Vagina (tissue), 2 donors: ENCODE measurements at regions not wholly inside any gene's neighbourhood (a gene's known extent, or its start where the extent isn't known, plus 50 kb on each side); places are given as distances from the start of the nearest gene placed in this dataset.

Source experiments
- DNase-seq, 2 donors: peaks; one replicate each; pipeline ENCODE4 v3.0.0-alpha.2; 2017; ENCODE audit errors: extremely low spot score in 2 of 2
- H3K27ac ChIP-seq: fragments of 200-600 bp; sonication (generic); one replicate; pipeline ENCODE4 v1.5.1; 2019
- H3K27me3 ChIP-seq: fragments of 200-600 bp; sonication (generic); one replicate; pipeline ENCODE4 v1.5.1; 2019
- H3K36me3 ChIP-seq, 2 donors: fragments of 200-600 bp; sonication (generic); one replicate each; pipeline ENCODE4 v1.5.1; 2017 to 2019
- H3K4me1 ChIP-seq: fragments of 200-600 bp; sonication (generic); one replicate; pipeline ENCODE4 v1.5.1; 2019
- H3K4me3 ChIP-seq, 2 donors: fragments of 200-600 bp; sonication (generic); 1 replicate in 1 of 2; 2 replicates in 1 of 2; pipeline ENCODE4 v1.5.1; 2016 to 2019
- H3K9me3 ChIP-seq: fragments of 200-600 bp; sonication (generic); one replicate; pipeline ENCODE4 v1.5.1; 2019
- POLR2A ChIP-seq, 2 donors: fragments of 450-650 bp; IDR thresholded peaks; one replicate each; pipeline ENCODE4 v1.6.1; 2017; ENCODE audit warnings: antibody characterized with exemption in 2 of 2, mild to moderate bottlenecking in 2 of 2, moderate library complexity in 2 of 2
- POLR2AphosphoS5 ChIP-seq, 2 donors: sonication (generic); formaldehyde crosslinking; IDR thresholded peaks; one replicate each; pipeline ENCODE4 v1.9.0; 2017; ENCODE audit warnings: antibody characterized with exemption in 2 of 2, mild to moderate bottlenecking in 2 of 2, low read depth in 1 of 2; ENCODE audit not compliant: insufficient read depth in 1 of 2
- intact Hi-C: fragments of 100-400 bp; cut with DNase I; formaldehyde crosslinking; loops from one replicate; pipeline ENCODE4 v1.15.1; 2023
- TF ChIP-seq, protein P1 (sequence below), 3 experiments: fragments of 450-650 bp in 2 of 3; fragments of 200-600 bp in 1 of 3; sonication (generic) in 1 of 3; IDR thresholded peaks; one replicate each; pipeline ENCODE4 v1.5.1; 2017 to 2019; ENCODE audit warnings: antibody characterized with exemption in 3 of 3, mild to moderate bottlenecking in 2 of 3, moderate library complexity in 2 of 3

DNA sequence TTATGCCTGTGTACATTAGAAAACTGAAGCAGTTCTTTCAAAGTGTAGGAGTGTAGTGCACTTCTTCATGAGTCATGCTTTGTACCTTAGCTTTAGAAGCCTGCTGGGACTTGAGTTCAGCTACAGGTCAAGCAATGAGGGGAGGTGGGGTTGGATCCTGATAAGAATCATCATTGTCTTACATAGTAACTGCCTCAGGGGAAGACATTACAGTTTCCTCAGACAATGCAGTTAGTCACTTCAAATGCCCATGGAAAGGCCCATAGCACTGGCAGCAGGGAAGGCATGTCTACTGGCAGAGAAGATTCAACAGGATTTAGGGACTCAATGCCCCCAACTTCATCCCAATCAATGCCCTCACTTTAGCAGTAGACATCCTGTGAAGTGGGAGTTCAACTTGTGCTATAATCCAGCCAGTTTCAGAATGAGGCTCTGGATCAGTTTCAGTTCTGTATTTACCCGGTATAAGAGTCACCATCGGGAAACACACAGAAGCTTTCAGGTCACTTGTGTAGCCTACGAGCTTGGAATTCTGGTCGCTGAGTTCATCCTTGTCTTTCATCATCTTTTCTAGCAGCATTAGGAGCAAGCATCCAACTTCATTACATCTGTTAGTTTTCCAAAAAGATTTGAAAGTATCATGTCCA is 1216.5 kb downstream of the RAPGEF2 start:
- Histone ChIP-seq H3K4me1 (no peaks in the 10 kb centered on the region), H3K27ac (no peak overlapping the region), H3K27me3 (no peaks in the 10 kb centered on the region), H3K36me3 (no peaks in the 10 kb centered on the region), H3K4me3 (no peak overlapping the region), H3K9me3 (no peaks in the 10 kb centered on the region)
- intact Hi-C loops = no loop called here
- no peak for DNase-seq
- no peak for TF ChIP-seq POLR2AphosphoS5 (IDR thresholded peaks at IDR 0.05; ENCODE audit: insufficient read depth in 1 of 2, low read depth in 1 of 2)
- no peak for TF ChIP-seq POLR2A (IDR thresholded peaks at IDR 0.05)
- TF ChIP-seq, protein P1, sequence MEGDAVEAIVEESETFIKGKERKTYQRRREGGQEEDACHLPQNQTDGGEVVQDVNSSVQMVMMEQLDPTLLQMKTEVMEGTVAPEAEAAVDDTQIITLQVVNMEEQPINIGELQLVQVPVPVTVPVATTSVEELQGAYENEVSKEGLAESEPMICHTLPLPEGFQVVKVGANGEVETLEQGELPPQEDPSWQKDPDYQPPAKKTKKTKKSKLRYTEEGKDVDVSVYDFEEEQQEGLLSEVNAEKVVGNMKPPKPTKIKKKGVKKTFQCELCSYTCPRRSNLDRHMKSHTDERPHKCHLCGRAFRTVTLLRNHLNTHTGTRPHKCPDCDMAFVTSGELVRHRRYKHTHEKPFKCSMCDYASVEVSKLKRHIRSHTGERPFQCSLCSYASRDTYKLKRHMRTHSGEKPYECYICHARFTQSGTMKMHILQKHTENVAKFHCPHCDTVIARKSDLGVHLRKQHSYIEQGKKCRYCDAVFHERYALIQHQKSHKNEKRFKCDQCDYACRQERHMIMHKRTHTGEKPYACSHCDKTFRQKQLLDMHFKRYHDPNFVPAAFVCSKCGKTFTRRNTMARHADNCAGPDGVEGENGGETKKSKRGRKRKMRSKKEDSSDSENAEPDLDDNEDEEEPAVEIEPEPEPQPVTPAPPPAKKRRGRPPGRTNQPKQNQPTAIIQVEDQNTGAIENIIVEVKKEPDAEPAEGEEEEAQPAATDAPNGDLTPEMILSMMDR (IDR thresholded peaks at IDR 0.05) = no peak

DNA sequence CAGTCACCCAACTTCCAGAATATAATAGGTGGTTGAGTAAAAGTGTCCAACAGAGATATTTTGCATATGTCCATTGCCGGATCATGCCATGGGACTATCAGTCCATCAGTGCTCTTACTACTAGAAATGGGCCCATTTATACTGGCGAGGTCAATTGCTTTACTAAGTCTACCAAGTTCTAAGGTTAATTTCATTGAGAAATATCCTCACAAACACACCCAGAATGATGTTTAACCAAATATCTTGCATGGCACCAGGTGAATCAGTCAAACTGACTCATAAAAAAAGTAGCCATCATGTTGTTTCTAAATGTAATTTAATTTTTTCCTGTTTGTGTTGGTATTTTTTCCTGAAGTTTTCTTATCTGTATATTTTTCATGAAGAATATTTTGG is 1217.0 kb downstream of the RAPGEF2 start:
- H3K4me1 ChIP-seq = no peaks in the 10 kb centered on the region
- DNase-seq = no peak
- TF ChIP-seq POLR2A (IDR thresholded peaks at IDR 0.05) (no peak), POLR2AphosphoS5 (IDR thresholded peaks at IDR 0.05; ENCODE audit: insufficient read depth in 1 of 2, low read depth in 1 of 2) (no peak)
- TF ChIP-seq, protein P1 (IDR thresholded peaks at IDR 0.05) = no peak
- H3K36me3 ChIP-seq = no peaks in the 10 kb centered on the region
- H3K27me3 ChIP-seq = no peaks in the 10 kb centered on the region
- H3K4me3 ChIP-seq = no peak overlapping the region
- intact Hi-C loops = no loop called here
- H3K9me3 ChIP-seq = no peaks in the 10 kb centered on the region
- no peak overlapping the region for H3K27ac ChIP-seq

DNA sequence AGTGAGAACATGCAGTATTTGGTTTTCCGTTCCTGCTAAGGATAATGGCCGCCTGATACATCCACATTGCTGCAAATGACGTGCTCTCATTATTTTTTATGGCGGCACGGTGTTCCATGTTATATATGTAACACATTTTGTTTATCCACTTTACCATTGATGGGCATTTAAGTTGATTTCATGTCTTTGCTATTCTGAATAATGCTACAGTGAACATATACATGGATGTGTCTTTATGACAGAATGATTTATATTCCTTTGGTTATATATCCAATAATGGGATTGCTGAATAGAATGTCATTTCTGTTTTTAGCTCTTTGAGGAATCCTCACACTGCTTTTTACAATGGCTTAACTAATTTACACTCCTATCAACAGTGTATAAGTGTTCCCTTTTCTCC is 1223.2 kb downstream of the RAPGEF2 start:
- TF ChIP-seq POLR2AphosphoS5 (IDR thresholded peaks at IDR 0.05; ENCODE audit: insufficient read depth in 1 of 2, low read depth in 1 of 2) (no peak), POLR2A (IDR thresholded peaks at IDR 0.05) (no peak)
- TF ChIP-seq, protein P1 (IDR thresholded peaks at IDR 0.05) = no peak
- intact Hi-C loops = no loop called here
- H3K27ac ChIP-seq = no peak overlapping the region
- H3K27me3 ChIP-seq = no peaks in the 10 kb centered on the region
- no peak for DNase-seq
- no peaks in the 10 kb centered on the region for H3K36me3 ChIP-seq
- H3K9me3 ChIP-seq = no peaks in the 10 kb centered on the region
- no peaks in the 10 kb centered on the region for H3K4me1 ChIP-seq
- no peak overlapping the region for H3K4me3 ChIP-seq

DNA sequence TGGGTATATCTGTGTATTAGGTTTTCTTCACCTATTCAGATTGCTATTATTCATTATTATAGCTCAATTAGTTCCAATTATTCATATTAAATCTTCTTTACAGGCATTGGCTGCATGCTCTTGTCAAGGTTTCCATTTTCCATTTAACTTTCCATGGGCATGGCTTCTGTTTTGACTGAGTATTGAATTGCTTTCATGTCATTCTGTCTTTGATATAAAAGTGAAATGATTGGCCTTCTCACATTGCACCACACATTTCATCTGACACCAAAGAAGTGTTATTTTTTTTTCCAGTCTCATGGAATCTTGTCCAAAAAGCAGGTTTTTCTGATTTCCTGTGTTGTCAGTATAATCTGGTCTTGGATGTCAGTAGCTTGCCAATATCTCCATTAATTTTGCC is 1244.3 kb downstream of the RAPGEF2 start:
- TF ChIP-seq, protein P1 (IDR thresholded peaks at IDR 0.05) = no peak
- TF ChIP-seq POLR2AphosphoS5 (IDR thresholded peaks at IDR 0.05; ENCODE audit: insufficient read depth in 1 of 2, low read depth in 1 of 2) (no peak), POLR2A (IDR thresholded peaks at IDR 0.05) (no peak)
- Histone ChIP-seq H3K27ac (no peak overlapping the region), H3K27me3 (no peaks in the 10 kb centered on the region), H3K9me3 (no peaks in the 10 kb centered on the region), H3K4me1 (no peaks in the 10 kb centered on the region), H3K36me3 (no peaks in the 10 kb centered on the region), H3K4me3 (no peak overlapping the region)
- no peak for DNase-seq
- intact Hi-C loops = no loop called here

DNA sequence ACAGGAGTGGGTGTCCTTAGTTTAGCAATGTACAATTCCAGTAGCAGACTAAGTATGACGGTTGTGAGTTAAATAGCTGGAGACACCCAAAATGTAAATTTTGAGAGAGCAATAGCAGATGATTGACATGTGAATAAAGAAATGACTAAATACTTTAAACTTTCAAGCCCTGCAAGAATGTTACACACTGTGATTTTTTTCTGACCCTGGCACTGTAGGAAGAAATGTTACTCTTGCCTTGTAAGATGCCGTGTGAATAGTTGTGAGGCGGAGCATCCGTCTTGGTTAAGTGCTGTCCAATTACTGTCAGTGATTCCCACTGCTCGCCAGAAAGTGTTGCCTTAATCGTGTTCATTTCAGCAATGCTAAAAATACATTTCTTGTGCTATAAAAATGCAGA is 1248.1 kb downstream of the RAPGEF2 start:
- H3K4me1 ChIP-seq = no peaks in the 10 kb centered on the region
- H3K36me3 ChIP-seq = no peaks in the 10 kb centered on the region
- peaks cover 4% of the 10 kb centered on the region for H3K9me3 ChIP-seq
- H3K4me3 ChIP-seq = no peak overlapping the region
- TF ChIP-seq POLR2AphosphoS5 (IDR thresholded peaks at IDR 0.05; ENCODE audit: insufficient read depth in 1 of 2, low read depth in 1 of 2) (no peak), POLR2A (IDR thresholded peaks at IDR 0.05) (no peak)
- TF ChIP-seq, protein P1 (IDR thresholded peaks at IDR 0.05) = no peak
- H3K27me3 ChIP-seq = no peaks in the 10 kb centered on the region
- H3K27ac ChIP-seq = no peak overlapping the region
- no peak for DNase-seq
- intact Hi-C loops = no loop called here
